ENCODE measurements at regions not wholly inside any gene's neighbourhood (a gene's known extent, or its start where the extent isn't known, plus 50 kb on each side); places are given as distances from the start of the nearest gene placed in this dataset.

- FAIRE-seq (no peak), DNase-seq (ENCODE audit: low spot score) (no peak), ATAC-seq (no peak)
- no peaks in the 10 kb centered on the region for H3K9me3 ChIP-seq (ENCODE audit: low read length)
- no peak for TF ChIP-seq ZNF597 (CRISPR knock-in tag; IDR thresholded peaks at IDR 0.05)
- TF ChIP-seq HOXD1 (CRISPR knock-in tag; IDR thresholded peaks at IDR 0.05), result no peak
- TF ChIP-seq TCF12 (IDR thresholded peaks at IDR 0.05), result no peak
- TF ChIP-seq TCF12 (CRISPR knock-in tag; IDR thresholded peaks at IDR 0.05), result no peak
- no peak for TF ChIP-seq REXO4 (CRISPR knock-in tag; IDR thresholded peaks at IDR 0.05; ENCODE audit: borderline replicate concordance)
- no peak for TF ChIP-seq ZHX1 (CRISPR knock-in tag; IDR thresholded peaks at IDR 0.05; ENCODE audit: low read depth)
- no peak for TF ChIP-seq ZBTB39 (CRISPR knock-in tag; IDR thresholded peaks at IDR 0.05)
- H3K9ac ChIP-seq (ENCODE audit: insufficient read depth, low read depth, low read length), result no peak overlapping the region
- H4K20me1 ChIP-seq (ENCODE audit: insufficient read depth, low read length), result no peaks in the 10 kb centered on the region
- no peak overlapping the region for H3K27ac ChIP-seq (ENCODE audit: extremely low read length, insufficient read depth, low read length)
- in situ Hi-C loops (cut with HindIII; ENCODE audit: extremely low pct_ligation_motif_present, low pct_unique_long_range_greater_than_20kb), result no loop called here
- no TSS peak for BruUV-seq (replicated peaks)
- ChIA-PET POLR2A (no interaction called here), CTCF (ENCODE audit: low intra/inter-chr PET ratio, low total read pairs) (no interaction called here)
- no peak overlapping the region for H3K4me2 ChIP-seq (ENCODE audit: low read depth, low read length)
- no peak overlapping the region for H2AFZ ChIP-seq (ENCODE audit: low read length)
- H3K27me3 ChIP-seq (ENCODE audit: control insufficient read depth in 1 of 2, insufficient read depth in 2 of 2, low read length in 2 of 2), result no peaks in the 10 kb centered on the region
- intact Hi-C loops (cut with micrococcal nuclease; ENCODE audit: unreplicated experiment), result no loop called here
- H3K4me3 ChIP-seq (replicated peaks in 1 of 3; ENCODE audit: insufficient read depth in 1 of 3, low read depth in 2 of 3, low read length in 3 of 3), result no peak overlapping the region
- no peaks in the 10 kb centered on the region for H3K79me2 ChIP-seq (ENCODE audit: insufficient read depth, low read length)
- no peaks in the 10 kb centered on the region for H3K36me3 ChIP-seq (replicated peaks in 1 of 2; ENCODE audit: control insufficient read depth in 1 of 2, insufficient read depth in 2 of 2, low read length in 2 of 2)
- H3K4me1 ChIP-seq (ENCODE audit: insufficient read depth, low read length), result no peaks in the 10 kb centered on the region
- WGBS (ENCODE audit: low lambda C conversion rate), result 4% methylated on average over 3 of the region's 4 CpGs
Measured at GRCh38 chrX:138866643-138867042, 155.1 kb upstream of the FGF13 start.

Data from HepG2 (cell line).